KMS-11 (cell line): ENCODE measurements at regions not wholly inside any gene's neighbourhood (a gene's known extent, or its start where the extent isn't known, plus 50 kb on each side); places are given as distances from the start of the nearest gene placed in this dataset.

Experiments used
- H2AFZ ChIP-seq: fragments of 200-600 bp; sonication (generic); 2 replicates; pipeline ENCODE4 v1.6.1; 2016; ENCODE audit warnings: antibody characterized with exemption, mixed run types, low read depth
- H3K27ac ChIP-seq: fragments of 200-600 bp; sonication (generic); 2 replicates; pipeline ENCODE4 v1.6.1; 2016; ENCODE audit warnings: mild to moderate bottlenecking, mixed run types
- H3K27me3 ChIP-seq: fragments of 200-600 bp; sonication (generic); 2 replicates; pipeline ENCODE4 v1.6.1; 2017; ENCODE audit warnings: mild to moderate bottlenecking, low read depth, mixed run types, moderate library complexity; ENCODE audit not compliant: insufficient read depth
- H3K36me3 ChIP-seq: fragments of 200-600 bp; sonication (generic); 2 replicates; pipeline ENCODE4 v1.6.1; 2017; ENCODE audit warnings: mild to moderate bottlenecking, mixed run types; ENCODE audit not compliant: insufficient read depth
- H3K4me1 ChIP-seq: fragments of 200-600 bp; sonication (generic); 2 replicates; pipeline ENCODE4 v1.6.1; 2016; ENCODE audit warnings: mild to moderate bottlenecking, low read depth, mixed run types; ENCODE audit not compliant: poor library complexity, severe bottlenecking
- H3K4me2 ChIP-seq: fragments of 200-600 bp; sonication (generic); 2 replicates; pipeline ENCODE4 v1.7.0; 2016; ENCODE audit warnings: mild to moderate bottlenecking, mixed run types
- H3K4me3 ChIP-seq: fragments of 200-600 bp; sonication (generic); IDR thresholded peaks from 2 replicates; pipeline ENCODE4 v1.6.1; 2017; ENCODE audit warnings: low read depth, low read length, mixed read lengths; ENCODE audit not compliant: insufficient read depth
- H3K79me2 ChIP-seq: fragments of 200-600 bp; sonication (generic); 2 replicates; pipeline ENCODE4 v1.6.1; 2016; ENCODE audit warnings: low read depth, mixed run types; ENCODE audit not compliant: insufficient read depth
- H3K9ac ChIP-seq: fragments of 200-600 bp; sonication (generic); 2 replicates; pipeline ENCODE4 v1.6.1; 2016; ENCODE audit warnings: mild to moderate bottlenecking, mixed run types
- H4K20me1 ChIP-seq: fragments of 200-600 bp; sonication (generic); 2 replicates; pipeline ENCODE4 v1.6.1; 2016; ENCODE audit warnings: mild to moderate bottlenecking, mixed run types; ENCODE audit not compliant: insufficient read depth
- CTCF ChIP-seq: fragments of 200-600 bp; sonication (generic); conservative IDR thresholded peaks from 2 replicates; pipeline ENCODE4 v1.6.1; 2017; ENCODE audit warnings: low read depth, mild to moderate bottlenecking, antibody characterized with exemption, low read length, moderate library complexity, mixed read lengths

- Histone ChIP-seq H2AFZ (no peak overlapping the region), H3K27me3 (no peaks in the 10 kb centered on the region), H4K20me1 (no peaks in the 10 kb centered on the region), H3K4me3 (no peak overlapping the region), H3K79me2 (no peaks in the 10 kb centered on the region), H3K27ac (no peak overlapping the region), H3K4me2 (no peak overlapping the region), H3K9ac (no peak overlapping the region), H3K36me3 (no peaks in the 10 kb centered on the region), H3K4me1 (no peaks in the 10 kb centered on the region)
- TF ChIP-seq CTCF: no peak
Observed at GRCh38 chr2:125861461-125861860, 794.5 kb upstream of the GYPC start.

- Histone ChIP-seq H3K36me3 (no peaks in the 10 kb centered on the region), H3K9ac (no peak overlapping the region), H4K20me1 (no peaks in the 10 kb centered on the region), H3K27me3 (no peaks in the 10 kb centered on the region), H3K4me3 (no peak overlapping the region), H3K27ac (no peak overlapping the region), H2AFZ (no peak overlapping the region), H3K79me2 (no peaks in the 10 kb centered on the region), H3K4me2 (no peak overlapping the region), H3K4me1 (no peaks in the 10 kb centered on the region)
- no peak for TF ChIP-seq CTCF
Observed at GRCh38 chr2:125867908-125868307, 788.0 kb upstream of the GYPC start.

GRCh38 chr2:125870264-125870663, 785.7 kb upstream of the GYPC start:
- Histone ChIP-seq H3K4me1 (no peaks in the 10 kb centered on the region), H3K27me3 (no peaks in the 10 kb centered on the region), H3K9ac (no peak overlapping the region), H3K79me2 (no peaks in the 10 kb centered on the region), H4K20me1 (no peaks in the 10 kb centered on the region), H2AFZ (no peak overlapping the region), H3K27ac (no peak overlapping the region), H3K4me3 (no peak overlapping the region), H3K36me3 (no peaks in the 10 kb centered on the region), H3K4me2 (no peak overlapping the region)
- TF ChIP-seq CTCF: no peak

- H4K20me1 ChIP-seq: no peaks in the 10 kb centered on the region
- no peak overlapping the region for H3K9ac ChIP-seq
- H3K27me3 ChIP-seq: no peaks in the 10 kb centered on the region
- no peak for TF ChIP-seq CTCF
- H3K36me3 ChIP-seq: no peaks in the 10 kb centered on the region
- H2AFZ ChIP-seq: no peak overlapping the region
- no peak overlapping the region for H3K27ac ChIP-seq
- H3K4me2 ChIP-seq: no peak overlapping the region
- H3K79me2 ChIP-seq: no peaks in the 10 kb centered on the region
- H3K4me1 ChIP-seq: no peaks in the 10 kb centered on the region
- H3K4me3 ChIP-seq: no peak overlapping the region
Observed at GRCh38 chr2:125870746-125871145, 785.2 kb upstream of the GYPC start.

- Histone ChIP-seq H3K4me3 (no peak overlapping the region), H3K27ac (no peak overlapping the region), H3K9ac (no peak overlapping the region), H2AFZ (no peak overlapping the region), H3K4me1 (no peaks in the 10 kb centered on the region), H3K27me3 (no peaks in the 10 kb centered on the region), H3K79me2 (no peaks in the 10 kb centered on the region), H3K36me3 (no peaks in the 10 kb centered on the region), H4K20me1 (no peaks in the 10 kb centered on the region), H3K4me2 (no peak overlapping the region)
- no peak for TF ChIP-seq CTCF
Observed at GRCh38 chr2:125874564-125874963, 781.4 kb upstream of the GYPC start.
